ENCODE measurements at regions not wholly inside any gene's neighbourhood (a gene's known extent, or its start where the extent isn't known, plus 50 kb on each side); places are given as distances from the start of the nearest gene placed in this dataset.
"Not testable (repeated sequence)": the region's sequence is repeated elsewhere in the genome, so short reads cannot be mapped to it uniquely, and the experiment has no call there.

DNA sequence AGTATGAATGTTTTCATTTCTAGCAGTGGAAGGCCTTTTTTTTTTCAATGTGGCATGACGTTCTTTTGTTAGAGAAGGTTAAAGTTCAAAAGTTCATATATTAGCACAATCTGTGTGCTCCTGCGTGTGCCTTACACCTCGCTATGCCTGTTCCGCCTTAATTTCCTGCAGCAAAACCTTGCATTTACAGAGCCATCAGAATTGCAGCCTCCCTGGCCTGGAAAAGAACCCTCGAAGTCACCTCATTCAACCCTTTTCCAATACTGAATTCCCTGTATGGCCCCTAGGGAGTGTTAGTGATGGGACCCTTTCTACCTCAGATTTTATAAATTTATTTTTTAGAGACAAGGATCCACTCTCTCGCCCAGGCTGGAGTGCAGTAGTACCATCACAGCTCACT is 103.5 kb upstream of the ZNF438 start:
- peaks cover 24% of the 10 kb centered on the region for H3K4me1 ChIP-seq (replicated peaks; ENCODE audit: insufficient read depth)
- peaks cover 7% of the 10 kb centered on the region; the same call in 1 of the 2 replicates for H3F3A ChIP-seq (ENCODE audit: insufficient read depth, low read depth)
- no peaks in the 10 kb centered on the region for H3K9me2 ChIP-seq (ENCODE audit: insufficient read depth)
- TF ChIP-seq, protein P1, sequence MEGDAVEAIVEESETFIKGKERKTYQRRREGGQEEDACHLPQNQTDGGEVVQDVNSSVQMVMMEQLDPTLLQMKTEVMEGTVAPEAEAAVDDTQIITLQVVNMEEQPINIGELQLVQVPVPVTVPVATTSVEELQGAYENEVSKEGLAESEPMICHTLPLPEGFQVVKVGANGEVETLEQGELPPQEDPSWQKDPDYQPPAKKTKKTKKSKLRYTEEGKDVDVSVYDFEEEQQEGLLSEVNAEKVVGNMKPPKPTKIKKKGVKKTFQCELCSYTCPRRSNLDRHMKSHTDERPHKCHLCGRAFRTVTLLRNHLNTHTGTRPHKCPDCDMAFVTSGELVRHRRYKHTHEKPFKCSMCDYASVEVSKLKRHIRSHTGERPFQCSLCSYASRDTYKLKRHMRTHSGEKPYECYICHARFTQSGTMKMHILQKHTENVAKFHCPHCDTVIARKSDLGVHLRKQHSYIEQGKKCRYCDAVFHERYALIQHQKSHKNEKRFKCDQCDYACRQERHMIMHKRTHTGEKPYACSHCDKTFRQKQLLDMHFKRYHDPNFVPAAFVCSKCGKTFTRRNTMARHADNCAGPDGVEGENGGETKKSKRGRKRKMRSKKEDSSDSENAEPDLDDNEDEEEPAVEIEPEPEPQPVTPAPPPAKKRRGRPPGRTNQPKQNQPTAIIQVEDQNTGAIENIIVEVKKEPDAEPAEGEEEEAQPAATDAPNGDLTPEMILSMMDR (conservative IDR thresholded peaks at IDR 0.05): no peak
- TF ChIP-seq EZH2 (IDR thresholded peaks at IDR 0.05; ENCODE audit: low read depth): no peak
- H3K79me2 ChIP-seq (ENCODE audit: low read depth): no peaks in the 10 kb centered on the region
- H3K4me2 ChIP-seq: peak overlapping the region; percentile 86
- no peak for DNase-seq
- peak overlapping the region; percentile 79 for H3K27ac ChIP-seq
- H3K36me3 ChIP-seq (ENCODE audit: low read depth): no peaks in the 10 kb centered on the region
- BruUV-seq (replicated peaks): no TSS peak
- H3K27me3 ChIP-seq (ENCODE audit: insufficient read depth, low read depth): no peaks in the 10 kb centered on the region
- no peaks in the 10 kb centered on the region for H4K20me1 ChIP-seq (ENCODE audit: insufficient read depth)
- intact Hi-C loops (cut with micrococcal nuclease; ENCODE audit: unreplicated experiment): loop anchor here (2.0 kb wide), 1 partner anchor 36 kb away; no protein-coding TSS in a partner anchor
- no peaks in the 10 kb centered on the region for H3K9me3 ChIP-seq (ENCODE audit: insufficient read depth, low read depth)
- H3K4me3 ChIP-seq: peak overlapping the region; percentile 56; the same call in 1 of the 2 replicates
- ChIA-PET POLR2A (ENCODE audit: unreplicated experiment) (interaction anchor here (0.5 to 1.1 kb wide), 4 partner anchors 11 to 625 kb away, joined by 3 to 5 read pairs (median 4); partner anchors contain the start of gene ZNF438), CTCF (interaction anchor here (0.6 kb wide), 1 partner anchor 102 kb away, joined by 3 read pairs; no protein-coding TSS in a partner anchor)
- 0 out of 2 replicates have a peak overlapping the region, but pooled peaks have one; percentile 77 for H2AFZ ChIP-seq

DNA sequence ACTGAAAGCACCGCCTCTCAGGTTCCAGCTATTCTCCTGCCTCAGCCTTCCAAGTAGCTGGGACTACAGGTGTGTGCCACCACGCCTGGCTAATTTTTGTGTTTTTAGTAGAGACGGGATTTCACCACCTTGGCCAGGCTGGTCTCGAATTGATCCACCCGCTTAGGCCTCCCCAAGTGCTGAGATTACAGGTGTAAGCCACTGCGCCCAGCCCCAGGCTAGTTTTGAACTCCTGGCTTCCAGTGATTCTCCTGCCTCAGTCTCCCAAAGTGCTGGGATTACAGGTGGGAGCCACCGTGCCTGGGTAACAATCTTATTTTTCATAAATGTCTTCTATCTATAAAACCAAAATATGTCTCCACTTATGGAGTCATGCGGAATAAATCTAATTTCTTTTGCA is 104.1 kb upstream of the ZNF438 start:
- intact Hi-C loops (cut with micrococcal nuclease; ENCODE audit: unreplicated experiment): loop anchor here (2.0 kb wide), 1 partner anchor 37 kb away; no protein-coding TSS in a partner anchor
- H3K79me2 ChIP-seq (ENCODE audit: low read depth); H3K27ac ChIP-seq; H3K4me2 ChIP-seq; H2AFZ ChIP-seq; H3K9me2 ChIP-seq (ENCODE audit: insufficient read depth); POLR2A ChIA-PET (ENCODE audit: unreplicated experiment); H3K27me3 ChIP-seq (ENCODE audit: insufficient read depth, low read depth); H3F3A ChIP-seq (ENCODE audit: insufficient read depth, low read depth); DNase-seq; H3K9me3 ChIP-seq (ENCODE audit: insufficient read depth, low read depth); H3K4me3 ChIP-seq; H4K20me1 ChIP-seq (ENCODE audit: insufficient read depth); H3K36me3 ChIP-seq (ENCODE audit: low read depth); CTCF ChIA-PET; BruUV-seq (replicated peaks): not testable (repeated sequence)
- peaks cover 24% of the 10 kb centered on the region for H3K4me1 ChIP-seq (replicated peaks; ENCODE audit: insufficient read depth)

DNA sequence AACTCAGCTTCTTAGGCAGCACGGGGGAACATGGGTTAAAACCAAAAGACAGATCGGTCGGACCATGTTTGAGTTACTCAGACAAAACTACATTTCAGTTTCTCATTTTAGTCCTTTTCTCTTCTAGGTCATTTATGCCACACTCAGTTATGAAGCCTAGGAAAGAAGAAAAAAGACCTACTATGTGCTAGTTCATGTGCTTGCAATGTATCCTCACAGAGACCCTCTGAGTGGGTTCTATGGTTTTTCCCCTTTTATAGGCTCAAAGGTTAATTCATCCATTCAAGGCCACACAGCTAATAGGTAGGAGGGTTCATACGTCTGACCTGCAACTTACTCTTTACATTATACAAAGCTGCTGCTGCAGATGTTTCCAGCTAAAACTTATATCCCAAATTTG is 104.7 kb upstream of the ZNF438 start:
- no TSS peak for BruUV-seq (replicated peaks)
- CTCF ChIA-PET: no interaction called here

More for the DNA sequence above, 104.7 kb upstream of the ZNF438 start:
- no peaks in the 10 kb centered on the region for H3K9me2 ChIP-seq (ENCODE audit: insufficient read depth)
- no peaks in the 10 kb centered on the region for H4K20me1 ChIP-seq (ENCODE audit: insufficient read depth)
- H3F3A ChIP-seq (ENCODE audit: insufficient read depth, low read depth): peaks cover 7% of the 10 kb centered on the region; the same call in 1 of the 2 replicates
- H2AFZ ChIP-seq: no peak overlapping the region
- POLR2A ChIA-PET (ENCODE audit: unreplicated experiment): no interaction called here
- TF ChIP-seq, protein P1 (conservative IDR thresholded peaks at IDR 0.05): no peak
- TF ChIP-seq EZH2 (IDR thresholded peaks at IDR 0.05; ENCODE audit: low read depth): no peak
- H3K27me3 ChIP-seq (ENCODE audit: insufficient read depth, low read depth): no peaks in the 10 kb centered on the region
- H3K36me3 ChIP-seq (ENCODE audit: low read depth): no peaks in the 10 kb centered on the region
- intact Hi-C loops (cut with micrococcal nuclease; ENCODE audit: unreplicated experiment): no loop called here
- peaks cover 24% of the 10 kb centered on the region for H3K4me1 ChIP-seq (replicated peaks; ENCODE audit: insufficient read depth)
- no peak overlapping the region for H3K4me3 ChIP-seq
- H3K79me2 ChIP-seq (ENCODE audit: low read depth): no peaks in the 10 kb centered on the region
- no peak overlapping the region for H3K4me2 ChIP-seq
- DNase-seq: no peak
- H3K9me3 ChIP-seq (ENCODE audit: insufficient read depth, low read depth): no peaks in the 10 kb centered on the region
- H3K27ac ChIP-seq: no peak overlapping the region

Measured in PC-9 (cell line).